Sigmoid colon (tissue), 6 donors: ENCODE measurements at regions not wholly inside any gene's neighbourhood (a gene's known extent, or its start where the extent isn't known, plus 50 kb on each side); places are given as distances from the start of the nearest gene placed in this dataset.

Experiments used
- DNase-seq: peaks from one replicate; pipeline ENCODE4 v3.0.0-alpha.2; 2019
- H3K27ac ChIP-seq, 4 donors: fragments of 200-600 bp; sonication (generic); one replicate each; pipeline ENCODE4 v1.5.1; 2016 to 2019; ENCODE audit warnings: mild to moderate bottlenecking in 1 of 4
- H3K27me3 ChIP-seq, 3 donors: fragments of 200-600 bp; sonication (generic); one replicate each; pipeline ENCODE4 v1.5.1; 2019; ENCODE audit warnings: mild to moderate bottlenecking in 1 of 3
- H3K36me3 ChIP-seq, 4 donors: fragments of 200-600 bp; sonication (generic); one replicate each; pipeline ENCODE4 v1.5.1; 2016 to 2019
- H3K4me1 ChIP-seq, 4 donors: fragments of 200-600 bp; sonication (generic); one replicate each; pipeline ENCODE4 v1.5.1; 2017 to 2019
- H3K4me3 ChIP-seq, 4 donors: fragments of 200-600 bp; sonication (generic); one replicate each; pipeline ENCODE4 v1.5.1; 2017 to 2019; ENCODE audit warnings: mild to moderate bottlenecking in 2 of 4, moderate library complexity in 1 of 4
- H3K9me3 ChIP-seq, 4 donors: fragments of 200-600 bp in 3 of 4; sonication (generic) in 3 of 4; one replicate each; pipeline versions ENCODE4 v1.5.1 to v1.6.1; 2013 to 2019
- CTCF ChIP-seq, 4 experiments: fragments of 450-650 bp in 3 of 4; fragments of 200-600 bp in 1 of 4; IDR thresholded peaks; one replicate each; pipeline ENCODE4 v1.5.1; 2016 to 2019; ENCODE audit warnings: antibody characterized with exemption in 4 of 4, mild to moderate bottlenecking in 3 of 4, moderate library complexity in 2 of 4
- EP300 ChIP-seq, 4 donors: sonication (generic); formaldehyde crosslinking; IDR thresholded peaks; one replicate each; pipeline ENCODE4 v1.6.1; 2017; ENCODE audit warnings: antibody characterized with exemption in 4 of 4
- POLR2A ChIP-seq, 2 donors: fragments of 450-650 bp; IDR thresholded peaks; one replicate each; pipeline ENCODE4 v1.6.1; 2016; ENCODE audit warnings: antibody characterized with exemption in 2 of 2, mild to moderate bottlenecking in 2 of 2, moderate library complexity in 2 of 2
- POLR2AphosphoS5 ChIP-seq, 4 donors: sonication (generic); formaldehyde crosslinking; IDR thresholded peaks; one replicate each; pipeline ENCODE4 v1.6.1; 2017; ENCODE audit warnings: antibody characterized with exemption in 4 of 4
- WGBS, 2 donors: extraction: QIAGEN DNeasy Blood & Tissue Kit; methylation state at CpG; one replicate each; pipeline ENCODE4 v1.1.7; 2013; 5-methylcytosine and 5-hydroxymethylcytosine counted together
- intact Hi-C: fragments of 100-400 bp; cut with DNase I; formaldehyde crosslinking; loops from one replicate; pipeline ENCODE4 v1.15.1; 2023
- donor health status: healthy with polysubstance abuse.
- donor health status: healthy.

DNA sequence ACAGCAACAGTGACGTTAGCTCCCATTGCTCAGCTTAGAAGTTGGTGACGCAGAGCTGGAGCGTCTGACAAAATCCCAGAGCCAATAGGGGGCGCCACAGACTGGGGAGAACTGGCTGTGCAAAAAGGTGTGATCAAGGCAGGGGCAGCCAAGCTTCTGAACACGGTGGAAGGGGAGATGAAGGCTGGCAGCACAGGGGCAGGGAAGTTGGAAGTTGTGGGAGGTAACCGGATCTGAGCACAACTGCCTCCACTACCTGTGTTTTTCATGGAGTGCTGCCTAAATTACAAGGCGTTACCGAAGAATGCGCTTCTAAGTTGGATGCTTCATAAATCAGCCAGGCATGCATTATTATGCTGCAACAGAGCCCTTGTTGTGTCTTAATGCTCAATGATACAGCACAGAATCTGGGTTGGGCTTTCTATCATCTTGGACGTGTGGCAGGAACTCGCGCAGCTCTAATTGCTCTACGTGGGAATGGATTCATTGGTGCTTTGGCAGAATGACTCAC is 370.0 kb downstream of the SLC4A3 start:
- Histone ChIP-seq H3K36me3 (no peaks in the 10 kb centered on the region), H3K27ac (no peak overlapping the region), H3K4me1 (no peaks in the 10 kb centered on the region), H3K27me3 (no peaks in the 10 kb centered on the region), H3K9me3 (no peaks in the 10 kb centered on the region), H3K4me3 (no peak overlapping the region)
- no peak for DNase-seq
- TF ChIP-seq CTCF (IDR thresholded peaks at IDR 0.05): no peak
- no peak for TF ChIP-seq POLR2AphosphoS5 (IDR thresholded peaks at IDR 0.05)
- no peak for TF ChIP-seq EP300 (IDR thresholded peaks at IDR 0.05)
- intact Hi-C loops: no loop called here
- WGBS, 2 donors: 71 to 74% methylated on average over 13 of the region's 13 CpGs

DNA sequence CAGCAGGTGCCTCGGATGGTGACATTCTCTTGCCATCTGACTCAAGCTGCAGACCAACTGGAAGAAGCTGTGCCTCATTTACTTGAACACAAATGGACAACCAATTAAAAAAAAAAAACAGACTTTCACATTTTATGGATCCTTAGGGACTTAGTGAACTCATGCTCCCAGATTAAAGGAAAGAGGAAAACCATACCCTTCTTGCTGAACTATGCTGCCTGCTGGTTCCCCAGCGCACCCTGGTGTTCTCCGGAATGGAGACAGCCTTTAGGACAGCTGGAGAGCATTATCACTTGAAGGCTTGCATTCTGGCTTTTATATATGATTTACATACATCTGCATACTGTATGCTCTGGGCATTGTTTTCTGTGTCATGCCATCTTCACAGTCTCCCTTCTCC is 370.7 kb downstream of the SLC4A3 start:
- H3K9me3 ChIP-seq: no peaks in the 10 kb centered on the region
- no peak overlapping the region for H3K27ac ChIP-seq
- no peak overlapping the region for H3K4me3 ChIP-seq
- H3K36me3 ChIP-seq: no peaks in the 10 kb centered on the region
- no peak for TF ChIP-seq POLR2A (IDR thresholded peaks at IDR 0.05)
- TF ChIP-seq EP300 (IDR thresholded peaks at IDR 0.05): no peak
- no peak for TF ChIP-seq POLR2AphosphoS5 (IDR thresholded peaks at IDR 0.05)
- TF ChIP-seq CTCF (IDR thresholded peaks at IDR 0.05): no peak
- no peak for DNase-seq
- intact Hi-C loops: no loop called here
- no peaks in the 10 kb centered on the region for H3K27me3 ChIP-seq
- WGBS, 2 donors: 91 to 96% methylated on average over 3 of the region's 3 CpGs
- H3K4me1 ChIP-seq: no peaks in the 10 kb centered on the region

DNA sequence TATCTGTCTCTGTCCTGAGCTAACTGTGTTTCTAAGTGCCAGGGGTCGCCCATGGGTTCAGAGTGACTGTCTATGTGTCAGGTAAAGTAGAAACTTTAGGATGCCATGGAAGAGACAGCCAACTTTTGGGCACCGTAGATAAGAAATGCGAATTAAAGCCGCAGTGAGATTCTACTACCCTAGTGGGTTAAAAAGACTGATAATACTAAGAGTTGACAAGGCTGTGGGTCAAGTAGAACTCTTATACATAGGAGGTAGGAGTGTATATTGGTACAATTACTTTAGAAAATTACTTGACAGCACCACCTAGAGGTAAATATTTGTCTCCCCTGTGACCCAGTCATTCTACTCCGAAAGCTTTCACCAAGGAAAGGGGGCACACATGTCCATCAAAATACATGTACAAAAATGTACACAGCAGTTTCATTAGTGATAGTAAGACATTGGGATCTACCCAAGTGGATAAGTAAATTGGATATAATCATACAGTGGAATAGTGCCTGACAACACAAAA is 371.3 kb downstream of the SLC4A3 start:
- intact Hi-C loops: no loop called here
- H3K36me3 ChIP-seq: no peaks in the 10 kb centered on the region
- no peak for DNase-seq
- H3K27me3 ChIP-seq: no peaks in the 10 kb centered on the region
- H3K4me3 ChIP-seq: no peak overlapping the region
- no peaks in the 10 kb centered on the region for H3K9me3 ChIP-seq
- no peak for TF ChIP-seq EP300 (IDR thresholded peaks at IDR 0.05)
- TF ChIP-seq POLR2A (IDR thresholded peaks at IDR 0.05): no peak
- no peak for TF ChIP-seq POLR2AphosphoS5 (IDR thresholded peaks at IDR 0.05)
- no peak for TF ChIP-seq CTCF (IDR thresholded peaks at IDR 0.05)
- no peaks in the 10 kb centered on the region for H3K4me1 ChIP-seq
- H3K27ac ChIP-seq: no peak overlapping the region
- 74 to 94% methylated on average over 5 of the region's 5 CpGs for WGBS, 2 donors

DNA sequence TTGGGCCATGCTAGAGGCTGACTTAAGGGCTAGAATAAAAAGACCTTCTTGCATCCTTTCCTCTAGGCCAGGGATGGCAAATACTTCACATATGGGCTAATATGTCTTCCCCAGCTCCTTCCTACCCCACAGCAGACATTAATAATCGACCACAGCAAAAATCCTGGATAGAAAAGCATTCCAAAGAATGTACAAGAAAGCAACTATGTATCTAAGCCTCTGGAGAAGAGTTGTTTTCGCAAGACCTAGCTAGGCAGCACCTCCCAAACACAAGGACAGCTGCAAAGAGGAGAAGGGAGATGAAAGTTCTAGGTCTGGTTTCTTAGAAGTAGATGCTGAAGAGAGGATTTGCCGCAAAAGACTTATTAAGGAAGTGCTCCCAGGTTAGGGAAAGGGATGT is 372.6 kb downstream of the SLC4A3 start:
- intact Hi-C loops: no loop called here
- no peak for TF ChIP-seq POLR2A (IDR thresholded peaks at IDR 0.05)
- no peak for TF ChIP-seq EP300 (IDR thresholded peaks at IDR 0.05)
- no peak for TF ChIP-seq POLR2AphosphoS5 (IDR thresholded peaks at IDR 0.05)
- no peaks in the 10 kb centered on the region for H3K4me1 ChIP-seq
- 76 to 82% methylated on average over 3 of the region's 3 CpGs for WGBS, 2 donors
- no peak for DNase-seq
- H3K4me3 ChIP-seq: no peak overlapping the region
- H3K27me3 ChIP-seq: no peaks in the 10 kb centered on the region
- H3K36me3 ChIP-seq: no peaks in the 10 kb centered on the region
- H3K9me3 ChIP-seq: no peaks in the 10 kb centered on the region
- H3K27ac ChIP-seq: no peak overlapping the region

- Histone ChIP-seq H3K27ac (no peak overlapping the region), H3K9me3 (no peaks in the 10 kb centered on the region), H3K27me3 (no peaks in the 10 kb centered on the region), H3K4me1 (no peaks in the 10 kb centered on the region), H3K36me3 (no peaks in the 10 kb centered on the region), H3K4me3 (no peak overlapping the region)
- intact Hi-C loops: no loop called here
- 84 to 89% methylated on average over 4 of the region's 4 CpGs for WGBS, 2 donors
- TF ChIP-seq CTCF (IDR thresholded peaks at IDR 0.05) (no peak), EP300 (IDR thresholded peaks at IDR 0.05) (no peak), POLR2AphosphoS5 (IDR thresholded peaks at IDR 0.05) (no peak), POLR2A (IDR thresholded peaks at IDR 0.05) (no peak)
- no peak for DNase-seq
These were observed 373.2 kb downstream of the SLC4A3 start for GRCh38 chr2:220000586-220000985.
